ENCODE measurements at regions not wholly inside any gene's neighbourhood (a gene's known extent, or its start where the extent isn't known, plus 50 kb on each side); places are given as distances from the start of the nearest gene placed in this dataset.
"Not testable (repeated sequence)": the region's sequence is repeated elsewhere in the genome, so short reads cannot be mapped to it uniquely, and the experiment has no call there.

DNA sequence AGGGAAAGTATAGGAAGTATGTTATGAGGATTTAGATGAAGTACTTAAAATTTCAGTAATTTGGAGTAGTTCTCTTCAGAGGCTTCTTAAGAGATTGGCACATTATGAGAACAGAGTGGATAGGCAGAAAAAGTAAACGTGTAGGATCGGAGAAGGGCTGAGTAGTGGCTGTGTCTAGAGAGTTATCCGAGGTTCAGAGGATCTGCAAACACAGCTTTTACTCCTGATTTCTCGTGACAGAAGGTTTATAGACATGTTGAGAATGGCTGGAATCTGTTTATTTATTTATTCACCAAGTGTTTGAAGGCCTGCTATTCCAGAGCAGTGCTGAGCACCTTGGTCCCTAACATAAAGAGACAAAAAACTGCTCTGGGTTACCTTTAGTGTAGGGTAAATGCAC lies 51.4 kb upstream of the NIPA1 start:
- H3K36me3 ChIP-seq; DNase-seq; H3K9me3 ChIP-seq (replicated peaks); H3K27me3 ChIP-seq; H3K4me1 ChIP-seq; H3K4me3 ChIP-seq; H3K27ac ChIP-seq: not testable (repeated sequence)

DNA sequence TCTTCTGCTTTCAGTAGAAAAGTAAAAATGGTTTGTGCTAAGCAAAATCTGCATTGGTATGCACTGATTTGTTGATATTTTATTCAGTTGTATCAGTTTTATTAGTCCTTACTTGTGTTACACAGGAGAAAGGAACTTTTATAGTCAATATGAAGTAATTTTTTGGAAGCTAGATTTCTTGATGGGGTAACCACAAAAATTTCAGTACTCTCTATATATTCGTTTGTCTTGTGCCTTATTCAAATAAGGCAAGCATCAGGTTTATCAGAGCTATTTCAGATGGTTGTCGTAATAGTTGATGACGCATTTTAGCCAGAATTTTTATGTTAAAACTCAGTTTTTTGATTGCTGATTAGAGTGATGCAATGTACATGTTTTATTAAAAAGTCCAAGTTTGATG lies 50.7 kb upstream of the NIPA1 start:
- no peak overlapping the region for H3K27ac ChIP-seq

DNA sequence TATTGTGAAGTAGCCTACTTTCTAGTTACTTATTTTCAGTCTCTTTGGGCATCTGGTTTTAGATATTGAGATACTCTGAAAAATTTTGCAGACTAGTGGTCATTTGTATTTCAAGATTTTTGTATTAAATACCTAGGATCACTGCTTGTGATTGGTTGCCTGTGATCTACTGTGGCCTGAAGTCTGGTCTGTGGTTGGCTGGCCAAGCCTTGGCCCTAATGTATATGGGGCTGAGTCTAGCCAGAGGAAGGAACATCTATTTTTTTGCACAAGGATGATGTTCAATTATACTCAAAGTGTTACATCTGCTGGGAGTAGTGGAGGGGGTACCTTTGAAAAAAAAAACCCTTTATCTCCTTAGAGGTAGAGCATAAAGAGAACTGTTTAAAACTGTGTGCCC lies 50.2 kb upstream of the NIPA1 start:
- H3K9me3 ChIP-seq (replicated peaks); H3K4me3 ChIP-seq; H3K27ac ChIP-seq; H3K27me3 ChIP-seq; H3K4me1 ChIP-seq; DNase-seq; H3K36me3 ChIP-seq: not testable (repeated sequence)

More for the DNA sequence above, 50.7 kb upstream of the NIPA1 start:
- no peaks in the 10 kb centered on the region for H3K4me1 ChIP-seq
- H3K27me3 ChIP-seq = no peaks in the 10 kb centered on the region
- no peak for DNase-seq
- H3K36me3 ChIP-seq = no peaks in the 10 kb centered on the region
- H3K4me3 ChIP-seq = no peak overlapping the region
- no peaks in the 10 kb centered on the region for H3K9me3 ChIP-seq (replicated peaks)

Data from SJCRH30 (cell line).